ENCODE measurements at regions not wholly inside any gene's neighbourhood (a gene's known extent, or its start where the extent isn't known, plus 50 kb on each side); places are given as distances from the start of the nearest gene placed in this dataset.

GRCh38 chr4:10200869-10201268, 84.3 kb upstream of the WDR1 start:
- intact Hi-C loops (cut with DNase I), result no loop called here
- Histone ChIP-seq H3K4me1 (no peaks in the 10 kb centered on the region), H3K27me3 (no peaks in the 10 kb centered on the region), H3K4me3 (no peak overlapping the region), H3K36me3 (no peaks in the 10 kb centered on the region), H3K9me3 (no peaks in the 10 kb centered on the region), H3K27ac (no peak overlapping the region)
- ATAC-seq (no peak), DNase-seq (no peak)
- TF ChIP-seq CTCF (IDR thresholded peaks at IDR 0.05) (no peak), POLR2A (IDR thresholded peaks at IDR 0.05) (no peak)
- 33% methylated on average over 1 of the region's 3 CpGs for WGBS (ENCODE audit: insufficient coverage, low coverage, low lambda C conversion rate, missing lambda C conversion rate)

- H3K4me3 ChIP-seq, result no peak overlapping the region
- no peaks in the 10 kb centered on the region for H3K27me3 ChIP-seq
- intact Hi-C loops (cut with DNase I), result no loop called here
- ATAC-seq (no peak), DNase-seq (no peak)
- no peak for TF ChIP-seq CTCF (IDR thresholded peaks at IDR 0.05)
- no peak for TF ChIP-seq POLR2A (IDR thresholded peaks at IDR 0.05)
- H3K27ac ChIP-seq, result no peak overlapping the region
- no peaks in the 10 kb centered on the region for H3K36me3 ChIP-seq
- no peaks in the 10 kb centered on the region for H3K4me1 ChIP-seq
- H3K9me3 ChIP-seq, result no peaks in the 10 kb centered on the region
- WGBS (ENCODE audit: insufficient coverage, low coverage, low lambda C conversion rate, missing lambda C conversion rate), result 100% methylated on average over 1 of the region's 6 CpGs
Observed at GRCh38 chr4:10198365-10198764, 81.8 kb upstream of the WDR1 start.

DNA sequence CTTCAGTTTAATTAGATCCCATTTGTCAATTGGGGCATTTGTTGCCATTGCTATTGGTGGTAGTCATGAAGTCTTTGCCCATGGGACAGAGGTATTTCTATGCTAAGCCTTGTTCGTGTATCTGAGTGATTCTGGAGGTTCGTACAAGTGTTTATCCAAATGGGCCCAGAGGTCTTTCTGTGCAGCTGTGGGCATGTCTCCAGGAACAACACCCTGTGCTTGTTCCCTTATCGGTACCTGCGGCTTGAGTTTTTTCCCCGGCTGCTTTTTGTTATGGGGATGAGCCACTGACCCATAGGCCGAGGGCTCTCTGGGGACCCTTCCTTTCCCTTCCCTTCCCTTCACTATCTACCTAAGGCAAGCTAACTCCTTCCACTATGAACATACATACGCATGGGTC, 81.4 kb upstream of the WDR1 start:
- intact Hi-C loops (cut with DNase I), result no loop called here
- ATAC-seq (no peak), DNase-seq (no peak)
- H3K4me1 ChIP-seq, result no peaks in the 10 kb centered on the region
- H3K27me3 ChIP-seq, result no peaks in the 10 kb centered on the region
- H3K9me3 ChIP-seq, result no peaks in the 10 kb centered on the region
- no peak overlapping the region for H3K4me3 ChIP-seq
- 96% methylated on average over 7 of the region's 7 CpGs for WGBS (ENCODE audit: insufficient coverage, low coverage, low lambda C conversion rate, missing lambda C conversion rate)
- H3K36me3 ChIP-seq, result no peaks in the 10 kb centered on the region
- H3K27ac ChIP-seq, result no peak overlapping the region
- TF ChIP-seq POLR2A (IDR thresholded peaks at IDR 0.05) (no peak), CTCF (IDR thresholded peaks at IDR 0.05) (no peak)

DNA sequence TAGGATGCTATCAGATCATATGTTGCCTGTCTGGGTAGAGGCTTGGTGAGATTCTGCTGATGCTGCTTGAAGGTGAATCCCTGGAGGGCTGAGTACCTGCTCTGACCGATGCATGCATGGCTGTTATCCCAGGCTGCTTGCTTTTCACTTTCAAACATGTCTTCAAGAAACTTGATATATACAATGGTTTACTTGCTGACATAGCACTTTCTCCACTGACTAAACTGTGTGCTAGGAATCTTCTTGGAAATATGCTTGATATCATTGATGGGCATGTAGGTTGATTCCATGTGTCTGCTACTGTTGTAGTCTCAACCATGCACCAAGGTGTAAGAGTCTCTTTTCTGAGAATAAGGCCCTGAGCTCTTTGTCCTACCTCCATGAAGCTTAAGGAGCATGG, 79.6 kb upstream of the WDR1 start:
- H3K9me3 ChIP-seq, result no peaks in the 10 kb centered on the region
- intact Hi-C loops (cut with DNase I), result no loop called here
- ATAC-seq (no peak), DNase-seq (no peak)
- no peak overlapping the region for H3K27ac ChIP-seq
- 100% methylated on average over 1 of the region's 1 CpG for WGBS (ENCODE audit: insufficient coverage, low coverage, low lambda C conversion rate, missing lambda C conversion rate)
- TF ChIP-seq POLR2A (IDR thresholded peaks at IDR 0.05), result no peak
- TF ChIP-seq CTCF (IDR thresholded peaks at IDR 0.05), result no peak
- no peak overlapping the region for H3K4me3 ChIP-seq
- no peaks in the 10 kb centered on the region for H3K36me3 ChIP-seq
- no peaks in the 10 kb centered on the region for H3K27me3 ChIP-seq
- H3K4me1 ChIP-seq, result no peaks in the 10 kb centered on the region

- TF ChIP-seq CTCF (IDR thresholded peaks at IDR 0.05), result no peak
- no peak for TF ChIP-seq POLR2A (IDR thresholded peaks at IDR 0.05)
- DNase-seq (no peak), ATAC-seq (peak in 2 of 4 donors; percentile 13 to 16)
- 14% methylated on average over 1 of the region's 3 CpGs for WGBS (ENCODE audit: insufficient coverage, low coverage, low lambda C conversion rate, missing lambda C conversion rate)
- H3K4me1 ChIP-seq, result no peaks in the 10 kb centered on the region
- H3K27ac ChIP-seq, result no peak overlapping the region
- H3K9me3 ChIP-seq, result no peaks in the 10 kb centered on the region
- H3K36me3 ChIP-seq, result no peaks in the 10 kb centered on the region
- no peaks in the 10 kb centered on the region for H3K27me3 ChIP-seq
- intact Hi-C loops (cut with DNase I), result no loop called here
- no peak overlapping the region for H3K4me3 ChIP-seq
Observed at GRCh38 chr4:10192331-10192730, 75.7 kb upstream of the WDR1 start.
